ENCODE measurements at regions not wholly inside any gene's neighbourhood (a gene's known extent, or its start where the extent isn't known, plus 50 kb on each side); places are given as distances from the start of the nearest gene placed in this dataset.

DNA sequence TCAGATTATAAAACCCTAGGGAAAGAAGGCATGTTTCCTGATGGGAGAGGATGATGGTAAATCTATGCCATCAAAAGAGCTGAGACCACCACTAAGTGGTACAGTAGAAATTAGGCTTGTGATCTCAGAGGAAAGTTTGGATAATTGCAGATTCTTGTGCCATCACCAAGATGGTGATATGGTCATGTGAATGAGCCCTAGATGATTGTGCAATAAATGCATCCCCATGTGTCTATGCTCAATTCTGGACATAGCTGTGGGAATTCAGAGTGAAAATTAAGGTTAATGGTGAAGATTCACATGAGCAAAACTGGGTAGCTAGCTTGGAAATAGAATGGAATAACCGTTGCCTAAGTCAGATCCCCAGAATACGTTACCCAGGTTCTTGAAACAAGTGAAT, 496.1 kb upstream of the FSIP2 start:
- TF ChIP-seq, protein P1, sequence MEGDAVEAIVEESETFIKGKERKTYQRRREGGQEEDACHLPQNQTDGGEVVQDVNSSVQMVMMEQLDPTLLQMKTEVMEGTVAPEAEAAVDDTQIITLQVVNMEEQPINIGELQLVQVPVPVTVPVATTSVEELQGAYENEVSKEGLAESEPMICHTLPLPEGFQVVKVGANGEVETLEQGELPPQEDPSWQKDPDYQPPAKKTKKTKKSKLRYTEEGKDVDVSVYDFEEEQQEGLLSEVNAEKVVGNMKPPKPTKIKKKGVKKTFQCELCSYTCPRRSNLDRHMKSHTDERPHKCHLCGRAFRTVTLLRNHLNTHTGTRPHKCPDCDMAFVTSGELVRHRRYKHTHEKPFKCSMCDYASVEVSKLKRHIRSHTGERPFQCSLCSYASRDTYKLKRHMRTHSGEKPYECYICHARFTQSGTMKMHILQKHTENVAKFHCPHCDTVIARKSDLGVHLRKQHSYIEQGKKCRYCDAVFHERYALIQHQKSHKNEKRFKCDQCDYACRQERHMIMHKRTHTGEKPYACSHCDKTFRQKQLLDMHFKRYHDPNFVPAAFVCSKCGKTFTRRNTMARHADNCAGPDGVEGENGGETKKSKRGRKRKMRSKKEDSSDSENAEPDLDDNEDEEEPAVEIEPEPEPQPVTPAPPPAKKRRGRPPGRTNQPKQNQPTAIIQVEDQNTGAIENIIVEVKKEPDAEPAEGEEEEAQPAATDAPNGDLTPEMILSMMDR (IDR thresholded peaks at IDR 0.05; ENCODE audit: low read depth, low read length) = no peak

DNA sequence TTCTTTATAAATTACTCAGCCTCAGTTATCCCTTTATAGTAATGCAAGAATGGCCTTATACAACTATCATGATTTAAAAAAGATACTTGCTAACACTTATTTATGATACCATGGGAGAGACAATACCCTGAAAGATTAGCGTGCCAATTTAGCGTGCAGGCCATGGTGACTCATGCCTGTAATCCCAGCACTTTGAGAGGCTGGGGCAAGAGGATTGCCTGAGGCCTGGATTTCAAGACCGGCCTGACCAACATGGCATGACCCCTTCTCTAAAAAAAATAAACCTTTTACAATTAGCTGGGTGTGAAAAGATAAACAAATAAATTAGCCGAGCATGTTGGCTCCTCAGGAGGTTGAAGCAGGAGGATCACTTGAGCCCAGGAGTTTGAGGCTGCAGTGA, 493.4 kb upstream of the FSIP2 start:
- TF ChIP-seq, protein P1 (IDR thresholded peaks at IDR 0.05; ENCODE audit: low read depth, low read length) = no peak
- H3K4me3 ChIP-seq (ENCODE audit: low read depth, low read length) = no peak overlapping the region

More for the DNA sequence above, 496.1 kb upstream of the FSIP2 start:
- no peak overlapping the region for H3K4me3 ChIP-seq (ENCODE audit: low read depth, low read length)

DNA sequence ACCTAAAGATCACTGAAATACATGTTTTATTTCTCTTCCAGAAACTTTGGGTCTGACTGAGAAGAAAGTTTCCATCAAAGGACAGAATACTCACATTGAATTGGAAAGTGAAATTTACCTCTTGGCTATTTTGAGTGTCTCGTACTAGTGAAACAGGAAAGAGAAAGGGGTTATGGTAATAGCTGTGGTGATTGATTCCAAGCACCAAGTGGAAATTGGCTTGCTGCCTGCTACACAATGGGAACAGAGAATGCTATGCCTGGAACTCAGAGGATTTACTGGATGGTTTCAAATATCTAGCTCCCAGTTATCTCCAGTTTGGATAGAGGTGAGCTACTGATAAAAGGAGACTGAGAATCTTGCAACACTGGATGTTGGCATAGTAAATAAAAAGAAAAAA, 492.8 kb upstream of the FSIP2 start:
- H3K4me3 ChIP-seq (ENCODE audit: low read depth, low read length) = no peak overlapping the region
- TF ChIP-seq, protein P1 (IDR thresholded peaks at IDR 0.05; ENCODE audit: low read depth, low read length) = no peak

DNA sequence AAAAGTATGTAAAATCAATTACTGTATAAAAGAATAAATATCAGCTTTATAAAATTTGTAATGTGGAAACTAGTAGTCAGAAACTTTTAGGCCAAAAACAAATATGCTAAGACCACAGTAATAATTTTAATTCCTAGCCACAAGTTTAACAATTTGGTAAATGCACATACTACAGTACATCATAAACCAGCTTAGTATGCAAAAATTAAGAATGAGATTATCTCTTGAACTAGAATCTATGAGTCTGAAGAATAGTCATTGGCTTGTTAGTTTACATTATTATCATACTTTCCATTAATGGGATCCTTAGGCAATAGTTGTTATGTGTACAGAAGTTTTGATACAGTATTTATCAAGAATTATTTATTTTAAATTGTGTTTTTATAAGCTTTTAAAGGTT, 491.9 kb upstream of the FSIP2 start:
- TF ChIP-seq, protein P1 (IDR thresholded peaks at IDR 0.05; ENCODE audit: low read depth, low read length) = no peak
- H3K4me3 ChIP-seq (ENCODE audit: low read depth, low read length) = no peak overlapping the region

DNA sequence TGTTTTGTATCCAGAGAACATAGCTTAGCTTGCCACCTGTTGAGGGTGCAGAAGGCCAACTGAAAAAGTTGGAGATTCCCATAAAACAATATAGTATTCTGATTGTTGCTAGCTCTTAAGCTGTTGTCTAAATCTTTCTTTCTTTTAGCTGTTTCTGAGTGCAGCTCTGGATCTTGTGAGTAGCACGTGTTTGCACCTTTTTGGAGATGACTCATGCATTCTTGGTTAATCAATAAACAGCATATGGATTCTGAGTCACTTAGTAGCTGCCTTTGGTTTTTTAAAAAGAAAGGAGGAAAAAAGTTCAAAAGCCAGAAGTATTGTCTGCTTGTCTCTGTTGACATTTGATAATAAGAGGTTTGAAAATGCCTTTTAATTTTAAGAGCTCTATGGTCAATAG, 483.0 kb upstream of the FSIP2 start:
- no peak overlapping the region for H3K4me3 ChIP-seq (ENCODE audit: low read depth, low read length)
- TF ChIP-seq, protein P1 (IDR thresholded peaks at IDR 0.05; ENCODE audit: low read depth, low read length) = no peak

DNA sequence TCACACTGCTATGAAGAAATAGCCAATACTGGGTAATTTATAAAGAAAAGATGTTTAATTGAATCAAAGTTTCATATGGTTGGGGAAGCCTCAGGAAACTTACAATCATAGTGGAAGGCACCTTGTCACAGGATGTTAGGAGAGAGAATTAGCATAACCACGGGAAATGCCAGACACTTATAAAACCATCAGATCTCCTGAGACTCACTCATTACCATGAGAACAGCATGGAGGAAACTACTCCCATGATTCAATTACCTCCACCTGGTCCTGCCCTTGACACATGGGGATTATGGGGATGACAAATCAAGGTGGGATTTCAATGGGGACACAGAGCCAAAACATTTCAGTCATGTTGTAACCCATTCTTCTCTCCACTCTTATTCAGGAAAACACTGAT, 472.9 kb upstream of the FSIP2 start:
- TF ChIP-seq, protein P1 (IDR thresholded peaks at IDR 0.05; ENCODE audit: low read depth, low read length) = no peak
- H3K4me3 ChIP-seq (ENCODE audit: low read depth, low read length) = no peak overlapping the region

DNA sequence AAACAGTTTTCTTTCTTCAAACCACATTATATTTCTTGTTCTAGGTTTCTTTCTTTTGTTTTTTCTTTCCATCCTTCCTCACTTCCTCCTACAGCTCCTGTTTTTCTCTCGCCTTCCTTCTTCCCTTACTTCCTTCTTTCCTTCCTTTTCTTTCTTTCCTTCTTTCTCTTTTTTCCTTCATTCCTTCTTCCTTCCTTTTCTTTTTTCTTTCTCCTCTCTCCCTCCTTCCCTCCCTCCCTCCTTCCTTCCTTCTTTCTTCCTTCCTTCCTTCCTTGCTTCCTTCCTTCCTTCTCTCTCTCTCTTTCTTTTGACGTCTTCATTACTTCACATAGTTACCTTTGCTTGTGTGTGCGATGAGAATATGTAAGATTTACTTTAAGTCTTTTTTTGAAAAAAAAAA, 470.0 kb upstream of the FSIP2 start:
- no peak overlapping the region for H3K4me3 ChIP-seq (ENCODE audit: low read depth, low read length)
- TF ChIP-seq, protein P1 (IDR thresholded peaks at IDR 0.05; ENCODE audit: low read depth, low read length) = no peak

All from WI38 (cell line).